Panc1 (cell line): ENCODE measurements at regions not wholly inside any gene's neighbourhood (a gene's known extent, or its start where the extent isn't known, plus 50 kb on each side); places are given as distances from the start of the nearest gene placed in this dataset.

ENCODE experiments used
- ATAC-seq: fragments of 200-7000 bp; cut with Tn5 transposase; 2 replicates; pipeline ENCODE4 v1.9.1; 2020; ENCODE audit warnings: mild to moderate bottlenecking, moderate library complexity
- BruUV-seq: library from RNA; stranded (reverse); fragments of 400-500 nt; replicated peaks from 2 replicates; lab custom pipeline; 2021; lab: Mats Ljungman, UMichigan
- CTCF ChIA-PET: fragments of 300-600 bp; sonication (Branson Sonifier 250); formaldehyde crosslinking; loops from one replicate; lab custom pipeline; 2022; ENCODE audit warnings: antibody characterized with exemption; lab: Charles Lee
- POLR2A ChIA-PET: fragments of 300-600 bp; sonication (Branson Sonifier 250); formaldehyde crosslinking; loops from one replicate; lab custom pipeline; 2022; ENCODE audit warnings: antibody characterized with exemption; lab: Charles Lee
- DNase-seq: peaks from one replicate; pipeline ENCODE4 v3.0.0-alpha.2; 2010; ENCODE audit warnings: low read depth, low spot score
- H3K27ac ChIP-seq: 2 replicates; pipeline ENCODE4 v1.5.1; 2011; ENCODE audit warnings: mild to moderate bottlenecking, low read length, inconsistent platforms
- H3K27me3 ChIP-seq: fragments of 200-500 bp; sonication (Bioruptor generic); 2 replicates; pipeline ENCODE4 v1.6.0; 2014; ENCODE audit warnings: low read length, inconsistent platforms; ENCODE audit not compliant: control insufficient read depth, insufficient read depth
- H3K36me3 ChIP-seq: fragments of 200-500 bp; sonication (Bioruptor generic); 2 replicates; pipeline ENCODE4 v1.5.1; 2014; ENCODE audit warnings: inconsistent platforms, mild to moderate bottlenecking, low read length, moderate library complexity; ENCODE audit not compliant: control insufficient read depth, insufficient read depth
- H3K4me1 ChIP-seq: 2 replicates; pipeline ENCODE4 v1.5.1; 2011; ENCODE audit warnings: inconsistent platforms, mild to moderate bottlenecking, low read length, moderate library complexity; ENCODE audit not compliant: control insufficient read depth, insufficient read depth
- H3K4me3 ChIP-seq, 2 experiments: 2 replicates each; pipeline ENCODE4 v1.5.1; 2011 to 2012; ENCODE audit warnings: low read depth in 2 of 2, low read length in 2 of 2, mild to moderate bottlenecking in 2 of 2, inconsistent platforms in 1 of 2, moderate library complexity in 1 of 2
- H3K9me3 ChIP-seq: fragments of 200-500 bp; sonication (Bioruptor generic); 2 replicates; pipeline ENCODE4 v1.5.1; 2014; ENCODE audit warnings: low read depth, mild to moderate bottlenecking, inconsistent platforms, low read length, moderate library complexity; ENCODE audit not compliant: control insufficient read depth, insufficient read depth
- CTCF ChIP-seq: fragments of 450-650 bp; IDR thresholded peaks from 2 replicates; pipeline ENCODE4 v1.5.1; 2017; ENCODE audit warnings: mild to moderate bottlenecking
- POLR2AphosphoS5 ChIP-seq: IDR thresholded peaks from 2 replicates; pipeline ENCODE4 v1.6.1; 2012; ENCODE audit warnings: mild to moderate bottlenecking, low read depth, low read length, moderate library complexity
- REST ChIP-seq, 2 experiments: IDR thresholded peaks; 2 replicates each; pipeline ENCODE4 v1.6.1; 2011 to 2012; ENCODE audit warnings: low read depth in 2 of 2, control low read depth in 1 of 2, low read length in 1 of 2, mild to moderate bottlenecking in 1 of 2, moderate library complexity in 1 of 2; ENCODE audit not compliant: insufficient read depth in 1 of 2
- SIN3A ChIP-seq: IDR thresholded peaks from 2 replicates; pipeline ENCODE4 v1.6.1; 2012; ENCODE audit warnings: low read depth, mild to moderate bottlenecking, low read length, moderate library complexity, borderline replicate concordance; ENCODE audit not compliant: insufficient read depth
- TCF7L2 ChIP-seq: IDR thresholded peaks from 2 replicates; pipeline ENCODE4 v1.6.1; 2011; ENCODE audit warnings: mild to moderate bottlenecking, low read depth, low read length, inconsistent platforms
- in situ Hi-C: cut with HindIII; loops from 2 replicates; pipeline ENCODE4 v1.10.0; 2016; ENCODE audit warnings: low sequenced_read_pairs, low pct_unique_long_range_greater_than_20kb
- intact Hi-C: fragments of 100-400 bp; cut with micrococcal nuclease; formaldehyde crosslinking; loops from one replicate; pipeline ENCODE4 v1.10.0; 2022; ENCODE audit not compliant: unreplicated experiment

- BruUV-seq: no TSS peak
- TF ChIP-seq SIN3A (no peak), CTCF (no peak), TCF7L2 (no peak)
- no peaks in the 10 kb centered on the region for H3K36me3 ChIP-seq
- intact Hi-C loops (no loop called here), in situ Hi-C loops (no loop called here)
- POLR2A ChIA-PET: no interaction called here
- no peak for ATAC-seq
- CTCF ChIA-PET: no interaction called here
- no peak overlapping the region for H3K27ac ChIP-seq
- H3K4me3 ChIP-seq: no peak overlapping the region
- H3K4me1 ChIP-seq: no peaks in the 10 kb centered on the region
- no peak for DNase-seq
- H3K9me3 ChIP-seq: no peaks in the 10 kb centered on the region
- no peaks in the 10 kb centered on the region for H3K27me3 ChIP-seq
These were observed 1222.1 kb upstream of the AUTS2 start for GRCh38 chr7:68376131-68376661.

- in situ Hi-C loops: no loop called here
- ChIA-PET POLR2A (no interaction called here), CTCF (no interaction called here)
- BruUV-seq: no TSS peak
- DNase-seq: no peak
- no peaks in the 10 kb centered on the region for H3K36me3 ChIP-seq
- peaks cover 4% of the 10 kb centered on the region; the same call in 1 of the 2 replicates for H3K9me3 ChIP-seq
- TF ChIP-seq POLR2AphosphoS5 (no peak), REST (IDR thresholded peaks at IDR 0.05; ENCODE audit: insufficient read depth in 1 of 2, low read depth in 2 of 2, low read length in 1 of 2) (no peak), CTCF (no peak), TCF7L2 (no peak), SIN3A (no peak)
- intact Hi-C loops: no loop called here
- no peak overlapping the region for H3K27ac ChIP-seq
- no peak for ATAC-seq
- no peaks in the 10 kb centered on the region for H3K27me3 ChIP-seq
- H3K4me1 ChIP-seq: no peaks in the 10 kb centered on the region
- H3K4me3 ChIP-seq: no peak overlapping the region
These were observed 1216.5 kb upstream of the AUTS2 start for GRCh38 chr7:68381731-68382130.
